ENCODE measurements at regions not wholly inside any gene's neighbourhood (a gene's known extent, or its start where the extent isn't known, plus 50 kb on each side); places are given as distances from the start of the nearest gene placed in this dataset.

- Mint-ChIP-seq H3K36me3 (ENCODE audit: low read depth) (no peaks in the 10 kb centered on the region), H3K9me3 (no peaks in the 10 kb centered on the region), H3K27ac (no peak overlapping the region), H3K4me1 (no peaks in the 10 kb centered on the region), H3K4me3 (no peak overlapping the region), H3K27me3 (ENCODE audit: low read depth) (no peaks in the 10 kb centered on the region)
- TF ChIP-seq CTCF (IDR thresholded peaks at IDR 0.05; ENCODE audit: unreplicated experiment in 3 of 3): no peak
Observed at GRCh38 chr18:66655407-66655806, 51.5 kb upstream of the CDH19 start.
